ENCODE measurements at regions not wholly inside any gene's neighbourhood (a gene's known extent, or its start where the extent isn't known, plus 50 kb on each side); places are given as distances from the start of the nearest gene placed in this dataset.
"Not testable (repeated sequence)": the region's sequence is repeated elsewhere in the genome, so short reads cannot be mapped to it uniquely, and the experiment has no call there.

DNA sequence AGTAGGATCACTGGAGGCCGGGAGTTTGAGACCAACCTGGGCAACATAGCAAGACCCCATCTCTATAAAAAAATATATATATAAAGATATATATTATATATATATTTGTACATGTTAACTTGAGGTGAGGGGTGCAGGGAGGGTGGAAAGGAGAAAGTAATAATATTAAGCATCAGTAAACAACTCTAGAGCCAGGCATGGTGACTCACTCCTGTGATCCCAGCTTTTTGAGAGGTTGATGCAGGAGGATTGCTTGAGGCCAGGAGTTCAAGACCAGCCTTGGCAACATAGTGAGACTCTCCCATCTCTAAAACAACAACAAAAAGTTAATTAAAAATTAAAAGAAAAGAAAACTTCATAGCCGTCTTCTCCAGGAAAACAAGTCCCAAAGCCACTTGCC is 61.7 kb upstream of the SMURF2 start:
- no peak for DNase-seq

DNA sequence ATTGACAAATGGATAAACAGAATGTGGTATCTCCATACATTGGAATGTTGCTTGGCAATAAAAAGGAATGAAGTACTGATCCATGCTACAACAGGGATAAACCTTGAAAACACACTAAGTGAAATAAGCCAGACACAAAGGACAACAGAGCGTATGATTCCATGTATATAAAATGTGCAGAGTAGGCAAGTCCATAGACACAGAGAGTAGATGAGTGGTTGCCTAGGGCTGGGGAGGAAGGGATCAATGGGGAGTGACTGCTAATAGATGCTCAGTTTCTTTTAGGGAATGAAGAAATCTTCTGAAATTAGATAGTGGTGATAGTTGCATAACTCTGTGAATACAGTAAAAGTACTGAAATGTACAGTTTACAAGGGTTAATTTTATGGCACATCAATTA is 59.4 kb upstream of the SMURF2 start:
- DNase-seq = not testable (repeated sequence)

DNA sequence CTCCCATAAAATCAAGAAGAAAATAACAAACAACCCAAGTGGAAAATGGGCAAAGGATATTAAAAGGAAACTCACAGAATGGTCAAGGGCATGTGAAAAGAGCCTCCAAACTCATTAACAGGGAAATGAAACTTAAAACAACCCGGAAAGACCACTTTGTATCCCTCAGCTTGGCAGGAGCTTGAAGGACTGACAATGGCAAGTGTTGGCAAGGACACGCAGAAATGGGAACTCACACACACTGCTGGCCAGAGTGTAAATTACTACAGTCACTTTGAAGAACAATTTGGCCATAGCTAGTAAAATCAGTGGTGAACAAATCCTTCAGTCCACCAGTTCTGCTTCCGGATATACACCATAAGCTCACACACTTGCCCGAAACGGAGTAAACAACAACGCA is 58.1 kb upstream of the SMURF2 start:
- not testable (repeated sequence) for DNase-seq

- not testable (repeated sequence) for DNase-seq
These were observed 57.4 kb upstream of the SMURF2 start for GRCh38 chr17:64719517-64719916.

GRCh38 chr17:64718816-64719215 is 56.7 kb upstream of the SMURF2 start:
- DNase-seq = not testable (repeated sequence)

- no peak for DNase-seq
These were observed 56.0 kb upstream of the SMURF2 start for GRCh38 chr17:64718058-64718457.

DNA sequence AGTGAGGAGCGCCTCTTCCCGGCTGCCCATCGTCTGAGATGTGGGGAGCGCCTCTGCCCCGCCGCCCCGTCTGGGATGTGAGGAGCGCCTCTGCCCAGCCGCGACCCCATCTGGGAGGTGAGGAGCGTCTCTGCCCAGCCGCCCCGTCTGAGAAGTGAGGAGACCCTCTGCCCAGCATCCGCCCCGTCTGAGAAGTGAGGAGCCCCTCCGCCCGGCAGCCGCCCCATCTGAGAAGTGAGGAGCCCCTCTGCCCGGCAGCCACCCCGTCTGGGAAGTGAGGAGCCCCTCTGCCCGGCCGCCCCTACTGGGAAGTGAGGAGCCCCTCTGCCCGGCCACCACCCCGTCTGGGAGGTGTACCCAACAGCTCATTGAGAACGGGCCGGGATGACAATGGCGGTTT is 54.4 kb upstream of the SMURF2 start:
- not testable (repeated sequence) for DNase-seq

GRCh38 chr17:64713786-64714185 is 51.7 kb upstream of the SMURF2 start:
- DNase-seq = not testable (repeated sequence)

- DNase-seq = not testable (repeated sequence)
These were observed 50.6 kb upstream of the SMURF2 start for GRCh38 chr17:64712557-64713351.
